SU-DHL-6 (cell line): ENCODE measurements at regions not wholly inside any gene's neighbourhood (a gene's known extent, or its start where the extent isn't known, plus 50 kb on each side); places are given as distances from the start of the nearest gene placed in this dataset.

Source experiments
- H2AFZ ChIP-seq: fragments of 200-600 bp; sonication (generic); 2 replicates; pipeline ENCODE4 v1.6.1; 2014; ENCODE audit warnings: low read depth, mild to moderate bottlenecking, moderate library complexity, mixed read lengths, antibody characterized with exemption, low read length; ENCODE audit not compliant: severe bottlenecking
- H3F3A ChIP-seq: fragments of 200-600 bp; shearing (Covaris generic); 2 replicates; pipeline ENCODE4 v1.6.0; 2016; ENCODE audit warnings: antibody characterized with exemption, mild to moderate bottlenecking; ENCODE audit not compliant: insufficient read depth
- H3K27ac ChIP-seq: fragments of 200-600 bp; sonication (generic); 2 replicates; pipeline ENCODE4 v1.5.1; 2016; ENCODE audit warnings: low read depth, mild to moderate bottlenecking, low read length, moderate library complexity, mixed read lengths
- H3K27me3 ChIP-seq: fragments of 200-600 bp; sonication (generic), shearing (Covaris generic); 2 replicates; pipeline ENCODE4 v1.6.0; 2014; ENCODE audit warnings: mild to moderate bottlenecking, low read length
- H3K36me3 ChIP-seq: fragments of 200-600 bp; sonication (generic); 2 replicates; pipeline ENCODE4 v1.6.1; 2014; ENCODE audit warnings: mild to moderate bottlenecking, low read length, mixed read lengths
- H3K4me2 ChIP-seq: fragments of 300-600, 200-600 bp; shearing (Covaris generic), sonication (generic); 2 replicates; pipeline ENCODE4 v1.6.0; 2014; ENCODE audit warnings: low read length, low read depth, mild to moderate bottlenecking; ENCODE audit not compliant: poor library complexity, severe bottlenecking
- H3K4me3 ChIP-seq: fragments of 200-600 bp; sonication (generic); 2 replicates; pipeline ENCODE4 v1.5.1; 2014; ENCODE audit warnings: antibody characterized with exemption, low read length, mild to moderate bottlenecking, mixed read lengths; ENCODE audit not compliant: insufficient read depth, poor library complexity, severe bottlenecking
- H3K79me2 ChIP-seq: fragments of 200-600 bp; sonication (generic); 2 replicates; pipeline ENCODE4 v1.6.1; 2014; ENCODE audit warnings: mild to moderate bottlenecking, low read length, moderate library complexity; ENCODE audit not compliant: insufficient read depth
- H3K9ac ChIP-seq: fragments of 200-600 bp; sonication (generic); 2 replicates; pipeline ENCODE4 v1.7.0; 2014; ENCODE audit warnings: mild to moderate bottlenecking, low read length
- H3K9me2 ChIP-seq: fragments of 200-600 bp; sonication (generic); replicated peaks from 2 replicates; pipeline ENCODE4 v1.6.1; 2014; ENCODE audit warnings: low read length; ENCODE audit not compliant: insufficient read depth
- H3K9me3 ChIP-seq: fragments of 200-600 bp; sonication (generic); 2 replicates; pipeline ENCODE4 v1.6.1; 2014; ENCODE audit warnings: low read length, mixed read lengths; ENCODE audit not compliant: insufficient read depth
- H4K20me1 ChIP-seq: fragments of 200-600 bp; sonication (generic); 2 replicates; pipeline ENCODE4 v1.6.1; 2014; ENCODE audit warnings: low read depth, mild to moderate bottlenecking, antibody characterized with exemption, low read length, moderate library complexity, mixed read lengths
- CTCF ChIP-seq: fragments of 200-600 bp; sonication (generic); IDR thresholded peaks from one replicate; pipeline ENCODE4 v1.5.1; 2017; ENCODE audit warnings: antibody characterized with exemption, mild to moderate bottlenecking, low read length, moderate library complexity; ENCODE audit not compliant: insufficient read depth, poor library complexity, severe bottlenecking
- EZH2phosphoT487 ChIP-seq: fragments of 200-600 bp; sonication (generic), shearing (Covaris generic); conservative IDR thresholded peaks from 2 replicates; pipeline ENCODE4 v1.6.1; 2018; ENCODE audit warnings: mild to moderate bottlenecking, antibody characterized with exemption, low read length, moderate library complexity, mixed read lengths

- Histone ChIP-seq H3K9me2 (no peaks in the 10 kb centered on the region), H3K9me3 (no peaks in the 10 kb centered on the region), H2AFZ (no peak overlapping the region), H3K9ac (no peak overlapping the region), H3K4me3 (no peak overlapping the region), H3K36me3 (no peaks in the 10 kb centered on the region), H3K27ac (no peak overlapping the region), H3F3A (no peaks in the 10 kb centered on the region), H3K79me2 (no peaks in the 10 kb centered on the region), H3K4me2 (no peak overlapping the region), H3K27me3 (no peaks in the 10 kb centered on the region), H4K20me1 (no peaks in the 10 kb centered on the region)
- TF ChIP-seq EZH2phosphoT487, result no peak
- TF ChIP-seq CTCF, result no peak
Observed at GRCh38 chr9:105147110-105147871, 97.2 kb upstream of the SLC44A1 start.

- no peaks in the 10 kb centered on the region for H3K27me3 ChIP-seq
- H3F3A ChIP-seq, result no peaks in the 10 kb centered on the region
- H3K4me2 ChIP-seq, result no peak overlapping the region
- H2AFZ ChIP-seq, result no peak overlapping the region
- H3K9me3 ChIP-seq, result no peaks in the 10 kb centered on the region
- H3K79me2 ChIP-seq, result no peaks in the 10 kb centered on the region
- no peaks in the 10 kb centered on the region for H4K20me1 ChIP-seq
- no peaks in the 10 kb centered on the region for H3K9me2 ChIP-seq
- no peaks in the 10 kb centered on the region for H3K36me3 ChIP-seq
- TF ChIP-seq CTCF (no peak), EZH2phosphoT487 (no peak)
- H3K9ac ChIP-seq, result no peak overlapping the region
- no peak overlapping the region for H3K27ac ChIP-seq
- H3K4me3 ChIP-seq, result no peak overlapping the region
Observed at GRCh38 chr9:105148328-105149006, 96.0 kb upstream of the SLC44A1 start.

DNA sequence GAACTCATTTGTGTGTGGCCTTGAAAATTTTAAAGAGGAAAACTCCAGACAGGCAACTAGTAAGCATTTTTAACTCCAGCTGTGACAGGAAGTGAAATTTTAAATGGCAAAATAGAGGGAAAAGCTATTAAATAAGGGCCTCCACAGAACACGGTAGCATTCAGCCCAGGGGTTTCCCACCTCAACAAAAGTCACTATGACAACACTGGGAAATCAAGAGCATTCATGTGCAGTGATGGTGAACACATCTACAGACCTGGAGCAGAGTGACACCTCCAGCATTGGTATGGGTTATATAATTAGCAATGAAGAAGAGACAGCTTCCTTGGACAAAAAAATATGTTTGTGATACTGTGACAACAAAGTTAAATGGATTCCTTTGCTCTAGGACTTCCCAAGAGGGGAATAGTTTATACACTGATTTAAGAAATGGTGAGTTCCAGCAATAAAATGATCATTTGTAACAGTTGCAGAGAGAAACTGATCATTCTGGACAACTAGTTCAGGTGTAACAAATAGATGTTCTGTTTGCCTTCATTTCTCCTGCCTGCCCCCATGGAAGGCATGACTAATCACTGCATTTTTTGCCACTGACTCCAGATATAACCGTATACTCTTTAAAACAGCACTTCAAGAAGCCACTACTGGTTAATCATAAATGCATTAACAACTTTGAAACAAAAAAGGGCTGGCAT lies 93.3 kb upstream of the SLC44A1 start:
- no peaks in the 10 kb centered on the region for H3K79me2 ChIP-seq
- no peak overlapping the region for H3K4me3 ChIP-seq
- no peaks in the 10 kb centered on the region for H4K20me1 ChIP-seq
- no peak overlapping the region for H2AFZ ChIP-seq
- H3K36me3 ChIP-seq, result no peaks in the 10 kb centered on the region
- no peaks in the 10 kb centered on the region for H3K9me2 ChIP-seq
- H3K4me2 ChIP-seq, result no peak overlapping the region
- no peak for TF ChIP-seq CTCF
- TF ChIP-seq EZH2phosphoT487, result no peak
- H3F3A ChIP-seq, result no peaks in the 10 kb centered on the region
- no peaks in the 10 kb centered on the region for H3K9me3 ChIP-seq
- no peak overlapping the region for H3K27ac ChIP-seq
- H3K9ac ChIP-seq, result no peak overlapping the region
- H3K27me3 ChIP-seq, result no peaks in the 10 kb centered on the region
